C4-2B (cell line): ENCODE measurements at regions not wholly inside any gene's neighbourhood (a gene's known extent, or its start where the extent isn't known, plus 50 kb on each side); places are given as distances from the start of the nearest gene placed in this dataset.

Experiments
- ZFX ChIP-seq: fragments of 450-650 bp; IDR thresholded peaks from 2 replicates; pipeline ENCODE4 v1.6.1; 2017
- TF ChIP-seq, protein P1 (sequence below): fragments of 450-650 bp; conservative IDR thresholded peaks from 2 replicates; pipeline ENCODE4 v1.5.1; 2017; ENCODE audit warnings: mild to moderate bottlenecking

DNA sequence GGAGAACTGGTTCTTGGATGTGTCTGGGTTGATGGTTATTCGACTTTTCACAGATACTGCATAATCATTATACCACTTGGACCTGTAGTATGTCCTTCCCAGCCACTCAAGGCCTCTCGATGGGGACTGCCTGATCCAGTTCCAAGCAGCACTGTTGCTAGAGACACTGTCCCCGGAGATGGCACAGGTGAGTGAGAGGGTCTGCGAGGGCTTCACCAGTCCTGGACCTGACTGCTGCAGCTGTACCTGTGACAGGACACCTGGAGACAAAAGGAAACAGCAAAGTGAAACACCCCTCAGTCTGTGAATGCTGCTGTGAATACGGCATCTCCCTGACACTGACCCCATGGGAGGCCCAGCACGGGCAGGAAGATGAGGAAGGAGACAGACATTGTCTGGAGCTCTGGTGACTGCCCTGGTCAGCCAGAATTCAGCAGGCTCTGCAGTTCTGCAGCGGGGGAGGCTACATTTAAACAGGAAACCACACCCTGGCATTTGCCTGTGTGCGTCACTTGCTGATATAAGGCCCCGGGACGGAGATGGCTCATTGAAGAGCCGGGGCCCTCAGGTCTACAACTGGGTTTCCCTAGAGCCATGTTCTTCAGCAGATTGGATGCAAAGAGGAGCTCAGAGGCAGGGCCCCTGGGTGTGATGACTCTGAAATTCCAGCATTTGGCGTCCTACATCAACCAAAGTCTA lies 413.6 kb downstream of the TMEM121 start:
- TF ChIP-seq, protein P1, sequence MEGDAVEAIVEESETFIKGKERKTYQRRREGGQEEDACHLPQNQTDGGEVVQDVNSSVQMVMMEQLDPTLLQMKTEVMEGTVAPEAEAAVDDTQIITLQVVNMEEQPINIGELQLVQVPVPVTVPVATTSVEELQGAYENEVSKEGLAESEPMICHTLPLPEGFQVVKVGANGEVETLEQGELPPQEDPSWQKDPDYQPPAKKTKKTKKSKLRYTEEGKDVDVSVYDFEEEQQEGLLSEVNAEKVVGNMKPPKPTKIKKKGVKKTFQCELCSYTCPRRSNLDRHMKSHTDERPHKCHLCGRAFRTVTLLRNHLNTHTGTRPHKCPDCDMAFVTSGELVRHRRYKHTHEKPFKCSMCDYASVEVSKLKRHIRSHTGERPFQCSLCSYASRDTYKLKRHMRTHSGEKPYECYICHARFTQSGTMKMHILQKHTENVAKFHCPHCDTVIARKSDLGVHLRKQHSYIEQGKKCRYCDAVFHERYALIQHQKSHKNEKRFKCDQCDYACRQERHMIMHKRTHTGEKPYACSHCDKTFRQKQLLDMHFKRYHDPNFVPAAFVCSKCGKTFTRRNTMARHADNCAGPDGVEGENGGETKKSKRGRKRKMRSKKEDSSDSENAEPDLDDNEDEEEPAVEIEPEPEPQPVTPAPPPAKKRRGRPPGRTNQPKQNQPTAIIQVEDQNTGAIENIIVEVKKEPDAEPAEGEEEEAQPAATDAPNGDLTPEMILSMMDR, result no peak
- TF ChIP-seq ZFX, result no peak
